Right lobe of liver (tissue), 6 donors: ENCODE measurements at regions not wholly inside any gene's neighbourhood (a gene's known extent, or its start where the extent isn't known, plus 50 kb on each side); places are given as distances from the start of the nearest gene placed in this dataset.

Experiments used
- ATAC-seq, 4 donors: fragments of 200-7000 bp; cut with Tn5 transposase; one replicate each; pipeline ENCODE4 v1.9.1; 2020; ENCODE audit warnings: mild to moderate bottlenecking in 4 of 4, moderate library complexity in 4 of 4
- DNase-seq, 3 donors: peaks; one replicate each; pipeline ENCODE4 v3.0.0-alpha.2; 2020
- H3K27ac ChIP-seq, 3 donors: fragments of 200-600 bp; one replicate each; pipeline ENCODE4 v1.8.0; 2022
- H3K27me3 ChIP-seq, 2 donors: fragments of 200-600 bp; one replicate each; pipeline ENCODE4 v1.8.0; 2022
- H3K36me3 ChIP-seq, 4 donors: fragments of 200-600 bp; sonication (generic) in 1 of 4; one replicate each; pipeline versions ENCODE4 v1.5.1 to v1.8.0; 2017 to 2022; ENCODE audit warnings: control low read depth in 1 of 4
- H3K4me1 ChIP-seq, 4 donors: fragments of 200-600 bp; sonication (generic) in 1 of 4; one replicate each; pipeline versions ENCODE4 v1.5.1 to v1.8.0; 2017 to 2022; ENCODE audit warnings: control low read depth in 1 of 4
- H3K4me3 ChIP-seq, 3 donors: fragments of 200-600 bp; one replicate each; pipeline ENCODE4 v1.8.0; 2022
- H3K9me3 ChIP-seq, 4 donors: fragments of 200-600 bp; sonication (generic) in 1 of 4; one replicate each; pipeline versions ENCODE4 v1.5.1 to v1.8.0; 2017 to 2022; ENCODE audit warnings: control low read depth in 1 of 4
- POLR2A ChIP-seq: fragments of 450-650 bp; IDR thresholded peaks from one replicate; pipeline ENCODE4 v1.6.1; 2017; ENCODE audit warnings: antibody characterized with exemption, mild to moderate bottlenecking
- WGBS: methylation state at CpG from one replicate; pipeline ENCODE4 v1.1.6; 2018; ENCODE audit warnings: low coverage, low lambda C conversion rate; ENCODE audit not compliant: insufficient coverage; ENCODE audit errors: missing lambda C conversion rate; 5-methylcytosine and 5-hydroxymethylcytosine counted together
- intact Hi-C, 2 donors: fragments of 100-400 bp; cut with DNase I; formaldehyde crosslinking; loops; one replicate each; pipeline versions ENCODE4 v1.11.2 to v1.14.1; 2022
- TF ChIP-seq, protein P1 (sequence below), 4 donors: fragments of 200-600 bp in 3 of 4; fragments of 450-650 bp in 1 of 4; IDR thresholded peaks; one replicate each; pipeline versions ENCODE4 v1.5.1 to v1.8.0; 2016 to 2022; ENCODE audit warnings: antibody characterized with exemption in 4 of 4, mild to moderate bottlenecking in 2 of 4
- donor health status: DM: no; HTN: yes; CAD: no.
- donor health status: DM: no; HTN: no; CAD: no.
- donor health status: DM: no; HTN: no; CAD: no.
- donor health status: DM: no; HTN: yes; CAD: no.
- donor health status: DM: no; HTN: yes; CAD: no.

DNA sequence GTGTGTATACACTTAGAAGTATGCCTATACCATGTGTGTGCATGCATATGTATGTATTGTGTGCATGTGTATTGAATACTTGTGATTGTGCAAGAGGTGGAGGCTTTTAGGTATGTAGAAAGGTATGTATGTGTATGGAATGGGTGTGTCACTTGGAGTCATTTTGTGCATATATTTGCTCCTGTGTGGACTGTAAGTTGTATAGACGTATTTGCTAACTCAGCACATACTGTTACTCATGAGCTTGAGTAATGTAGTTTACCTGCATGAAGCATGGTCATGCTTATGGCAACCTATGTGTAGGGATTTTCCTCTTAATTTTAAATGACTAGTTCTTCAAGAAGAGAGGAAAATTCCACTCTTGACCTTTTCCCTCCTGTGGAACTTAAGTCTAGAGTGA is 507.6 kb upstream of the LARGE1 start:
- no peak overlapping the region for H3K4me3 ChIP-seq
- 20% methylated on average over 1 of the region's 1 CpG for WGBS
- ATAC-seq (no peak), DNase-seq (no peak)
- intact Hi-C loops: no loop called here
- TF ChIP-seq POLR2A: no peak
- TF ChIP-seq, protein P1, sequence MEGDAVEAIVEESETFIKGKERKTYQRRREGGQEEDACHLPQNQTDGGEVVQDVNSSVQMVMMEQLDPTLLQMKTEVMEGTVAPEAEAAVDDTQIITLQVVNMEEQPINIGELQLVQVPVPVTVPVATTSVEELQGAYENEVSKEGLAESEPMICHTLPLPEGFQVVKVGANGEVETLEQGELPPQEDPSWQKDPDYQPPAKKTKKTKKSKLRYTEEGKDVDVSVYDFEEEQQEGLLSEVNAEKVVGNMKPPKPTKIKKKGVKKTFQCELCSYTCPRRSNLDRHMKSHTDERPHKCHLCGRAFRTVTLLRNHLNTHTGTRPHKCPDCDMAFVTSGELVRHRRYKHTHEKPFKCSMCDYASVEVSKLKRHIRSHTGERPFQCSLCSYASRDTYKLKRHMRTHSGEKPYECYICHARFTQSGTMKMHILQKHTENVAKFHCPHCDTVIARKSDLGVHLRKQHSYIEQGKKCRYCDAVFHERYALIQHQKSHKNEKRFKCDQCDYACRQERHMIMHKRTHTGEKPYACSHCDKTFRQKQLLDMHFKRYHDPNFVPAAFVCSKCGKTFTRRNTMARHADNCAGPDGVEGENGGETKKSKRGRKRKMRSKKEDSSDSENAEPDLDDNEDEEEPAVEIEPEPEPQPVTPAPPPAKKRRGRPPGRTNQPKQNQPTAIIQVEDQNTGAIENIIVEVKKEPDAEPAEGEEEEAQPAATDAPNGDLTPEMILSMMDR (IDR thresholded peaks at IDR 0.05): no peak
- H3K27me3 ChIP-seq: no peaks in the 10 kb centered on the region
- H3K4me1 ChIP-seq: no peaks in the 10 kb centered on the region
- H3K27ac ChIP-seq: no peak overlapping the region
- H3K9me3 ChIP-seq: no peaks in the 10 kb centered on the region
- H3K36me3 ChIP-seq: no peaks in the 10 kb centered on the region

DNA sequence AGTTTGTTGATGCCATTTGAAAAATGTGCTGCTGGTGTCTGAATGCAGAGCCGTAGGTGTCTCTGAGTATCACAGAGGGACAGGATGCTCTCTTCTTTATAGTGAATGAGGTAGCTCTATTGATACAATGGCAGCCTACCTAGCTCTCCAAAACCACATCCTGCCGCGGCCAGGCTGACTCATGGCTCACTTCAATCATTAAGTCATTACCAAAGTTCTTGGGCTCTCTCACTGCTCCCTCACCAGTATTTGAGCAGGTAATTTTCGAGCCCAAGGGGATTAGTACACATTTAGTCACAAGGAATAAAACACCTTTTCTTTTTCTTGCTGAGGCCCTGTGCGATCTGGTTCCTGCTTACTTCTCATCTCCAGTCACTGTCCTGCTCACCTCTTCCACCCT is 509.0 kb upstream of the LARGE1 start:
- DNase-seq: no peak
- 52% methylated on average over 5 of the region's 5 CpGs for WGBS
- Histone ChIP-seq H3K27ac (no peak overlapping the region), H3K27me3 (no peaks in the 10 kb centered on the region), H3K9me3 (no peaks in the 10 kb centered on the region), H3K36me3 (no peaks in the 10 kb centered on the region), H3K4me1 (no peaks in the 10 kb centered on the region), H3K4me3 (no peak overlapping the region)
- intact Hi-C loops: no loop called here
- TF ChIP-seq, protein P1 (IDR thresholded peaks at IDR 0.05): no peak
- no peak for TF ChIP-seq POLR2A
- no peak for ATAC-seq

DNA sequence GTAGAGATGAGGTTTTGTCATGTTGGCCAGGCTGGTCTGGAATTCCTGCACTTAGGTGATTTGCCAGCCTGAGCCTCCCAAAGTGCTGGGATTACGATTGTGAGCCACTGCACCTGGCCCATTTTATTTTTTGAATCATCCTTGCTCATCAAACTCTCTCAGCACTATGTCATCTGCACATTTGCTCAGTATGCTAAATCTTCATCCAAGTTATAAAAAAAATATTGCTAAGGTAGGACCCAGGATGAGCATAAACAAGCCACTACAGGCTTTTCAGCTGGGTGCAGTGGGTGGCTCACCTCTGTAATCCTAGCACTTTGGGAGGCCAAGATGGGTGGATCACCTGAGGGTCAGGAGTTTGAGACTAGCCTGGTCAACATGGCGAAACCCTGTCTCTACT is 510.1 kb upstream of the LARGE1 start:
- Histone ChIP-seq H3K36me3 (no peaks in the 10 kb centered on the region), H3K27me3 (no peaks in the 10 kb centered on the region), H3K4me3 (no peak overlapping the region), H3K27ac (no peak overlapping the region), H3K4me1 (no peaks in the 10 kb centered on the region), H3K9me3 (no peaks in the 10 kb centered on the region)
- WGBS: 42% methylated on average over 2 of the region's 2 CpGs
- no peak for TF ChIP-seq POLR2A
- TF ChIP-seq, protein P1 (IDR thresholded peaks at IDR 0.05): no peak
- DNase-seq (no peak), ATAC-seq (no peak)
- intact Hi-C loops: no loop called here

DNA sequence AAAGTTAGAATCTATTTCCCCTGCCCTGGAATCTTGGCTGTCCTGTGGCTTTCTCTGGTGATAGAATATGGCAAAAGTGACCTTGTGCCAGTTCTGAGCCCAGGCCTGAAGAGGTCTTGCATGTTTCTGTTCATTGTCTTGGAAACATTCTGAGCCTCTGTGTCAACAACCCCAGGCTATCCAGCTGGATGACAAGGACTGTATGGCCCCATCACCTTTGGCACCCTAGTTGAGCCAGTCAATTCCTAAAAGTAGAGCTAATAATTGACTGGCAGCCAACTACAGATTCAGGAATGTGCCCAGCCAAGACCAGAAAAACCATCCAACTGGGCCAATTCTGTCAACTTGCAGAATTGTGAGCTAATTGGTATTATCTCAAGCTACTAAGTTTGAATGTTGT is 514.1 kb upstream of the LARGE1 start:
- Histone ChIP-seq H3K36me3 (no peaks in the 10 kb centered on the region), H3K27me3 (no peaks in the 10 kb centered on the region), H3K27ac (no peak overlapping the region), H3K4me3 (no peak overlapping the region), H3K4me1 (no peaks in the 10 kb centered on the region), H3K9me3 (no peaks in the 10 kb centered on the region)
- no peak for ATAC-seq
- intact Hi-C loops: no loop called here
- DNase-seq: no peak
- no peak for TF ChIP-seq POLR2A
- TF ChIP-seq, protein P1 (IDR thresholded peaks at IDR 0.05): no peak

DNA sequence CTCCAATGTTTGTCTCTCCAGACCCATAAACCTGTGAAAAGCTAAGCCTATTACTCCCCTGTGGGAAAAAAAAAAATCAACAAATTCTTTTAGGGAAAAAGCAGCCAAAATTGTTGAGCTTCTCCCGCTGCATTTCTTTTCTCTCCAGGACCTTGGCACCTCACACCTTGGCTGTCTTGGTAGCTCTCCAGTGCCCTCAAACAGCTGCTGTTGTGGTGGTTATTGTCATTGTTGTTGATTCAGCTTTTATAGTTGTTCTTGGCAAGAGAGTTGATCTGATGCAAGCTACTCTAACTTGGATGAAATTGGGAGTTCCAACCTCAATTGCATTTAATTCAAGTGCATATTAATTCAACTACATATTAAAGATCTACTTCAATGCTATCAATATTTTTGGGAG is 516.9 kb upstream of the LARGE1 start:
- no peak for TF ChIP-seq POLR2A
- TF ChIP-seq, protein P1 (IDR thresholded peaks at IDR 0.05): no peak
- DNase-seq (no peak), ATAC-seq (no peak)
- intact Hi-C loops: no loop called here
- Histone ChIP-seq H3K4me3 (no peak overlapping the region), H3K9me3 (no peaks in the 10 kb centered on the region), H3K27ac (no peak overlapping the region), H3K36me3 (no peaks in the 10 kb centered on the region), H3K27me3 (no peaks in the 10 kb centered on the region), H3K4me1 (no peaks in the 10 kb centered on the region)
- 50% methylated on average over 1 of the region's 1 CpG for WGBS
